ENCODE measurements at regions not wholly inside any gene's neighbourhood (a gene's known extent, or its start where the extent isn't known, plus 50 kb on each side); places are given as distances from the start of the nearest gene placed in this dataset.

GRCh38 chr11:131179836-131180235, 190.6 kb upstream of the NTM start:
- DNase-seq, result no peak
- Histone ChIP-seq H3K27ac (no peak overlapping the region), H3K9ac (ENCODE audit: low read depth in 2 of 2, low read length in 2 of 2) (no peak overlapping the region), H3K27me3 (no peaks in the 10 kb centered on the region), H3K9me3 (no peaks in the 10 kb centered on the region), H3K36me3 (no peaks in the 10 kb centered on the region), H3K4me1 (no peaks in the 10 kb centered on the region), H3K4me3 (no peak overlapping the region)
- intact Hi-C loops (cut with DNase I), result no loop called here
- TF ChIP-seq, protein P1, sequence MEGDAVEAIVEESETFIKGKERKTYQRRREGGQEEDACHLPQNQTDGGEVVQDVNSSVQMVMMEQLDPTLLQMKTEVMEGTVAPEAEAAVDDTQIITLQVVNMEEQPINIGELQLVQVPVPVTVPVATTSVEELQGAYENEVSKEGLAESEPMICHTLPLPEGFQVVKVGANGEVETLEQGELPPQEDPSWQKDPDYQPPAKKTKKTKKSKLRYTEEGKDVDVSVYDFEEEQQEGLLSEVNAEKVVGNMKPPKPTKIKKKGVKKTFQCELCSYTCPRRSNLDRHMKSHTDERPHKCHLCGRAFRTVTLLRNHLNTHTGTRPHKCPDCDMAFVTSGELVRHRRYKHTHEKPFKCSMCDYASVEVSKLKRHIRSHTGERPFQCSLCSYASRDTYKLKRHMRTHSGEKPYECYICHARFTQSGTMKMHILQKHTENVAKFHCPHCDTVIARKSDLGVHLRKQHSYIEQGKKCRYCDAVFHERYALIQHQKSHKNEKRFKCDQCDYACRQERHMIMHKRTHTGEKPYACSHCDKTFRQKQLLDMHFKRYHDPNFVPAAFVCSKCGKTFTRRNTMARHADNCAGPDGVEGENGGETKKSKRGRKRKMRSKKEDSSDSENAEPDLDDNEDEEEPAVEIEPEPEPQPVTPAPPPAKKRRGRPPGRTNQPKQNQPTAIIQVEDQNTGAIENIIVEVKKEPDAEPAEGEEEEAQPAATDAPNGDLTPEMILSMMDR (IDR thresholded peaks at IDR 0.05), result no peak

DNA sequence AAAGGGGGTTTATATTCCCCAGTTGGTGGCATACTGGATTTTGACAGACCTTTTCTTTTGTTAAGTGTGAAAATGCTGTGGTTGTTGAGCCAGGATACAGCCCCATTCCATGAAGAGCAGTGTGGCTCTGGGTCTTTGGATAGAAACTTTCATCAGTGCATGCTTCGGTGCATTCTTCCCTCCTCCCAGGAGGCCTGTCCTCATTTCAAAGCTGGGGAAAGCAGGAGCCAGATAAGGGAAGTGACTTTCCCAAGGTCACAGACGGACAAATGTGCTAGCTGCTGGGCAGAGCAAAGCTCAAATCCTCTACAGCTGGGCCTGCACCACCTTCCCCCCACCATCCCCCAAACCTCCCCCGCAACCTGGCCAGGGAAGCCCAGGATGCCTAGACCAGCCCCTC, 184.5 kb upstream of the NTM start:
- H3K4me3 ChIP-seq, result no peak overlapping the region
- H3K27ac ChIP-seq, result no peak overlapping the region
- DNase-seq, result no peak
- H3K9me3 ChIP-seq, result no peaks in the 10 kb centered on the region
- TF ChIP-seq, protein P1 (IDR thresholded peaks at IDR 0.05), result no peak
- H3K9ac ChIP-seq (ENCODE audit: low read depth in 2 of 2, low read length in 2 of 2), result no peak overlapping the region
- H3K4me1 ChIP-seq, result no peaks in the 10 kb centered on the region
- no peaks in the 10 kb centered on the region for H3K36me3 ChIP-seq
- intact Hi-C loops (cut with DNase I), result no loop called here
- no peaks in the 10 kb centered on the region for H3K27me3 ChIP-seq

DNA sequence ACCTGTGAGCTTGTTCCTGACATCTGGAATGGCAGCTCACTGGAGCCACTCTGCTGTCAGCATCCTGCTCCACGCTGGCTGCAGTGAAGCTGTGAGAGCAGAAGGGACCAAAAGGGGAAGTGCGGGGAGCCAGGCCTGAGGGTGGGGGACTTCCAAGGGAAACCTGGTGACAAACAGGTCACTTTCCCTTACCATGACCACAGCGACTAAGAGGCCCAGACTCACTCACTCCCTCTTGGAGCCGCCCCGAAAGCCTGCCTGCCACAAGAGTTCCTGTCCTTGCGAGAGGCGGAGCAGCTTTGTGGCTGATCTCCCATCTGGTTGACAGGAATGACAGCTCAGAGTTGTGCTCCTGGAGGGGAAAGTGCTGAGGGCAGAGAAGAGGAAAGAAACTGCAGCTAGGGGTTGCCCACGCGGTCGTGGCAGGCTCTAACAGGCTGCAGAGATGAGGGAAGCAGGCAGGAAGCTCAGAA, 183.8 kb upstream of the NTM start:
- TF ChIP-seq, protein P1 (IDR thresholded peaks at IDR 0.05), result no peak
- Histone ChIP-seq H3K9ac (ENCODE audit: low read depth in 2 of 2, low read length in 2 of 2) (no peak overlapping the region), H3K4me1 (no peaks in the 10 kb centered on the region), H3K27me3 (no peaks in the 10 kb centered on the region), H3K27ac (no peak overlapping the region), H3K4me3 (no peak overlapping the region), H3K9me3 (no peaks in the 10 kb centered on the region), H3K36me3 (no peaks in the 10 kb centered on the region)
- DNase-seq, result no peak
- intact Hi-C loops (cut with DNase I), result no loop called here

DNA sequence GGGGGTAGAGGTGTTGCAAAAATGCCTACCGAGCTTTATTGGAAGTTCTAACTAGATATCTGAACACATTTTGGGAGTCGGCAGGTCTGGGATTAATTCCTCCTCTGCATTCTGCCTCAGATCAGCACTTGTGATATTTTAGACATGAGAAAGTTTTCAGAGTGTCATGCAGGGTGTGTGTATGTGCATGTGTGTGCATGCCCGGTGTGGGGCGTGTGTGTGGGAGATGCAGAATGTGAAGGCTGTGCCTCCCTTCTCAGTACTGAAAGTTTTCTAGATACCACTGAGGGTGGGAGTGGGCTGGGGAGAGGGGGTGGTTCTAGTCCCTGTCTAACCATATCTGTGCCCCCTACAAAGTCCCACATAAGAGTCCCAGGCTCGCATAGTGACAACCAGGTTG, 180.0 kb upstream of the NTM start:
- no peak overlapping the region for H3K9ac ChIP-seq (ENCODE audit: low read depth in 2 of 2, low read length in 2 of 2)
- no peaks in the 10 kb centered on the region for H3K27me3 ChIP-seq
- H3K36me3 ChIP-seq, result no peaks in the 10 kb centered on the region
- H3K27ac ChIP-seq, result no peak overlapping the region
- TF ChIP-seq, protein P1 (IDR thresholded peaks at IDR 0.05), result no peak
- no peak overlapping the region for H3K4me3 ChIP-seq
- no peak for DNase-seq
- intact Hi-C loops (cut with DNase I), result no loop called here
- no peaks in the 10 kb centered on the region for H3K9me3 ChIP-seq
- no peaks in the 10 kb centered on the region for H3K4me1 ChIP-seq

GRCh38 chr11:131191606-131192005, 178.8 kb upstream of the NTM start:
- intact Hi-C loops (cut with DNase I), result no loop called here
- TF ChIP-seq, protein P1 (IDR thresholded peaks at IDR 0.05), result no peak
- H3K4me1 ChIP-seq, result no peaks in the 10 kb centered on the region
- H3K27ac ChIP-seq, result no peak overlapping the region
- no peaks in the 10 kb centered on the region for H3K9me3 ChIP-seq
- H3K9ac ChIP-seq (ENCODE audit: low read depth in 2 of 2, low read length in 2 of 2), result no peak overlapping the region
- H3K4me3 ChIP-seq, result no peak overlapping the region
- no peaks in the 10 kb centered on the region for H3K36me3 ChIP-seq
- DNase-seq, result no peak
- no peaks in the 10 kb centered on the region for H3K27me3 ChIP-seq

GRCh38 chr11:131192628-131193027, 177.8 kb upstream of the NTM start:
- Histone ChIP-seq H3K27ac (no peak overlapping the region), H3K4me3 (no peak overlapping the region), H3K36me3 (no peaks in the 10 kb centered on the region), H3K9ac (ENCODE audit: low read depth in 2 of 2, low read length in 2 of 2) (no peak overlapping the region), H3K9me3 (no peaks in the 10 kb centered on the region), H3K4me1 (no peaks in the 10 kb centered on the region), H3K27me3 (no peaks in the 10 kb centered on the region)
- TF ChIP-seq, protein P1 (IDR thresholded peaks at IDR 0.05), result no peak
- no peak for DNase-seq
- intact Hi-C loops (cut with DNase I), result no loop called here
